ENCODE measurements at regions not wholly inside any gene's neighbourhood (a gene's known extent, or its start where the extent isn't known, plus 50 kb on each side); places are given as distances from the start of the nearest gene placed in this dataset.

DNA sequence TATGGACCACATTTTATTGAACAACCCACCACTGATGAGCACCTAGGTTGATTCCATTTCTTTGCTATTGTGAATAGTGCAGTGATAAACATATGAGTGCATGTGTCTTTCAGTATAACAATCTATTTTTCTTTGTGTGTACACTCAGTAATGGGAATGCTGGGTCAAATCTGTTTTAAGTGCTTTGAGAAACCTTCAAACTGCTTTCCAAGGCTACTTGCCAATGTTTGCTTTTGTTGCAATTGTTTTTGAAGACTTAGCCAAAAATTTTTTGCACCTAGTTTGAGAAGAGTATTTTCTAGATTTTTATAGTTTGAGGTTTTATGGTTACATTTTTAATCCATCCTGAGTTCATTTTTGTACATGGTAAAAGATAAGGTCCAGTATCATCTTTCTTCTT lies 587.4 kb upstream of the SETBP1 start:
- H3K36me3 Mint-ChIP-seq: no peaks in the 10 kb centered on the region

DNA sequence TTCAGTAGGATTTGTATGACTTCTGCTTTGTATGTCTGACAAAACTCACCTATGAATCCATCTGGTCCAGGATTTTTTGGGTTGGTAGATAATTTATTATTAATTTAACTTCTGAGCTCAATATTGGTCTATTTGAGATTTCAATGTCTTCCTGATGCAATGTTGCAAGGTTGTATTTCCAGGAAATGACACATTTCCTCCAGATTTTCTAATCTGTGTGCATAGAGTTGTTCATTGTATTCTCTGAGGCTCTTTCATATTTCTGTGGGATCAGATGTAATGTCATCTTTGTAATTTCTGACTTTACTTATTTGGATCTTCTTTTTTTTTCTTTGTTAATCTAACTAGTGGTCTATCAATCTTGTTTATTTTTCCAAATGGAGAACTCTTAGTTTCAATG lies 584.7 kb upstream of the SETBP1 start:
- Mint-ChIP-seq H3K27ac (no peak overlapping the region), H3K4me3 (no peak overlapping the region), H3K4me1 (peaks cover 0 to 2% (median 0%) of the 10 kb centered on the region in 3 donors), H3K9me3 (peaks cover 0 to 13% (median 3%) of the 10 kb centered on the region in 7 donors), H3K27me3 (peaks cover 10 to 27% (median 14%) of the 10 kb centered on the region in 3 donors), H3K36me3 (no peaks in the 10 kb centered on the region)
- no peak for DNase-seq
- ATAC-seq (ENCODE audit: low read depth in 2 of 2): no peak

More for the DNA sequence above, 587.4 kb upstream of the SETBP1 start:
- H3K4me1 Mint-ChIP-seq: no peaks in the 10 kb centered on the region
- H3K9me3 Mint-ChIP-seq: peaks cover 0 to 13% (median 3%) of the 10 kb centered on the region in 7 donors
- no peak overlapping the region for H3K4me3 Mint-ChIP-seq
- no peak for DNase-seq
- no peak overlapping the region for H3K27ac Mint-ChIP-seq
- peaks cover 6 to 24% (median 10%) of the 10 kb centered on the region in 3 donors for H3K27me3 Mint-ChIP-seq
- no peak for ATAC-seq (ENCODE audit: low read depth in 2 of 2)

DNA sequence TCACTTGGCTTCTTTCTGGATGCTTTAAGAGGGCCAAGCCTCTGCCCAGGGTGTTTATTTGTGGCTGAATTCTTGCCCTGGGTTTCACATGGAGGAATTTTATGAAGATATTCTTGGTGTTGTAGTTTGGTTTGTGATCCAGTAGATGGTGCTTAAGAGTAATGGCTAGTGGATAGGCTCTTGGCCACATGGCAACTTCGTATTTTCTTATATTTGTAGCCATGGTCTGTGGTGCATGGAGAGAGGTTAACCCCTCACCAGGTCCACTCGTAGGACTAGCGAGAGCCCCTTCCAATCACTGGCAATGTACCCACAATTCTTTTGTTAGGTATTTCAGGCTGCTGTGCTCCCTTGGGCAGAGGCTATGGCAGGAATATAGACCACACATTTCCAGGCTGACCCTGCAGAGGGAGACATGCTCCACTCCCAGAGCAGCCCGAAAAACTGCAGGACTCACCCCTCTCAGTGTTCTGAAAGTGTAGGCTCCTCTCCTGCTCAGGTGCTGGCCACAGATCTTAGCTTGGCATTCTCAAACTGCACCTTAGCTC lies 582.1 kb upstream of the SETBP1 start:
- Mint-ChIP-seq H3K4me3 (no peak overlapping the region), H3K27me3 (peaks cover 14 to 27% (median 16%) of the 10 kb centered on the region in 3 donors), H3K27ac (no peak overlapping the region), H3K4me1 (peaks cover 0 to 2% (median 0%) of the 10 kb centered on the region in 3 donors), H3K36me3 (no peaks in the 10 kb centered on the region), H3K9me3 (peaks cover 0 to 13% (median 3%) of the 10 kb centered on the region in 7 donors)
- DNase-seq (no peak), ATAC-seq (ENCODE audit: low read depth in 2 of 2) (no peak)

DNA sequence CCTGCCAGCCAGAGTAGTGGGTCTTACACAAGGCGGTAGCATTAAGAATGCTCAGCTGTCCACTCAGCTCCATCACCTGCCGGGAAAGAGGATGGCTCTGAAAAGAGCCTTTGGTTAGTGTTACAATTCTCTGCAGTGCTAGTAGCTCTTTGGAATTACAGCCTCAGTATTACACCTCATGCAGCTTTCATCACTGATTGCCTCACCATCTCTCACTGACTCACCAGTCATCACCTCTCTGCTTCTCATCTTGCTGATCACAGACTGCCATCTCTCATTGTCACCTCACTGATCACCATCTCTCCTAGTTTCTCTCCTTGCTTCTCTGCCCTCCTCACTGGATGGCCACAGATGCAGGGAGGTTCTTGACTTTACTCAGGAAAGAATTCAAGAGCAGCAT lies 573.5 kb upstream of the SETBP1 start:
- H3K36me3 Mint-ChIP-seq: no peaks in the 10 kb centered on the region
- DNase-seq: no peak
- H3K4me3 Mint-ChIP-seq: no peak overlapping the region
- H3K9me3 Mint-ChIP-seq: peaks cover 0 to 3% (median 0%) of the 10 kb centered on the region in 7 donors
- peaks cover 0 to 4% (median 0%) of the 10 kb centered on the region in 3 donors for H3K4me1 Mint-ChIP-seq
- H3K27me3 Mint-ChIP-seq: peaks cover 5 to 8% (median 6%) of the 10 kb centered on the region in 3 donors
- no peak overlapping the region for H3K27ac Mint-ChIP-seq
- ATAC-seq (ENCODE audit: low read depth in 2 of 2): no peak

DNA sequence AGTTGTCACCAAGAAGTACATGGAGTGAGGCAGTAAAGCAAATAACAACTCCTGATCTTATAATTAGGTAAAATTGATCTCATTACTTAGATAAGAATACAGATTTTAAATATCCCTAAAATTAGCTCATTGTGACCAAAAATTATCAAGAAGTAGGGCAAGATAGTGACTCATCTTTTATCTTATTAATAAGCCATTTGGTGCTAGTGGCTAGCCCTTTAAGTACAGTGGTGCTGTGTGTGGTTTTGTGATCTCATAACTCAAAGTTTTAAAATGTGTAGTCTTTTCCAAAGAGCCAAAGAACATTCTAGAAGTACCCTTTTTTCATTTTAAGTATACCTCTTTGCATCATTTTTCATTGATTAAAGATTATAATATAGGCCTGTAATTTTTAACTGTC lies 569.4 kb upstream of the SETBP1 start:
- ATAC-seq (ENCODE audit: low read depth in 2 of 2) (no peak), DNase-seq (no peak)
- H3K4me1 Mint-ChIP-seq: peaks cover 0 to 4% (median 0%) of the 10 kb centered on the region in 3 donors
- H3K4me3 Mint-ChIP-seq: no peak overlapping the region
- H3K9me3 Mint-ChIP-seq: peaks cover 0 to 3% (median 0%) of the 10 kb centered on the region in 7 donors
- peaks cover 14 to 25% (median 15%) of the 10 kb centered on the region in 3 donors for H3K27me3 Mint-ChIP-seq
- no peak overlapping the region for H3K27ac Mint-ChIP-seq
- H3K36me3 Mint-ChIP-seq: peaks cover 0 to 4% of the 10 kb centered on the region in 2 donors

DNA sequence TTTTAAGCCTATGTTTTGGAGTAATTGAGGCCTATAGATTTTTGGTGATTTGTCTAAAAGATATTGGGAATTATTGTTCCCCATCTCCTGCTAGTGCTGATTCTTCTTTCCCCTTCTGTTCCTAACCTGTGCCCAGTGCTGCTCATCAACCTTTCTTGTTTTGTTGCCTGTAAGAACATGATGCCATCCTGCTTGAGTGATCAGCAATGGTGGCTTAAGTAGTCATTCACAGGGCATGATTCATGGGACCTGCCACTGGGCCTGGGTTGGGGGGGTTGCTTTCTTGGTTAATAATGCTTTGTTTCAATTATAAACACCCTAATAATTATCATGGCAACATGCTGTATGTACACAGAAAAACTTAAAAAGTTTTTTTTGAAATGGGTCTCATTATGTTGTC lies 562.9 kb upstream of the SETBP1 start:
- H3K27ac Mint-ChIP-seq: no peak overlapping the region
- peaks cover 0 to 4% of the 10 kb centered on the region in 2 donors for H3K36me3 Mint-ChIP-seq
- peaks cover 6 to 23% (median 20%) of the 10 kb centered on the region in 3 donors for H3K27me3 Mint-ChIP-seq
- no peaks in the 10 kb centered on the region for H3K9me3 Mint-ChIP-seq
- ATAC-seq (ENCODE audit: low read depth in 2 of 2) (no peak), DNase-seq (no peak)
- H3K4me1 Mint-ChIP-seq: no peaks in the 10 kb centered on the region
- H3K4me3 Mint-ChIP-seq: no peak overlapping the region

DNA sequence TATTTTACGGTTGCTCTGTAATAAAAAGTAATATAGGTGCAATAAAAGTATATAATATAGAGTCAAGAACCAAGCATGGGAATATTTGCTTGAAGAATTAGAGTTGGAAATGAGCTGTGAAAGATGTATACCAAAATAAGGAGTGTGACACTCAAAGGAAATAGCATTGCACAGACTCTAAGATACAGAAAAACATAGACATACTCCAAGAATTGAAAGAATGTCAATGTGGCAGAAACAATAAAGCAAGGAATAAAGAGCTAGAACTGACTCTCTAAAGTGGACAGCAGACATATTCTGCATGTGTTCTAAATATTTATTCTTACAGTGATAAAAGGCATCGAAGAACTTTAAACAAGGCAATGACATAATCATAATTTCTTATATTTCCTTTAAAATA lies 561.1 kb upstream of the SETBP1 start:
- DNase-seq: no peak
- Mint-ChIP-seq H3K9me3 (no peaks in the 10 kb centered on the region), H3K36me3 (peaks cover 0 to 4% of the 10 kb centered on the region in 2 donors), H3K4me3 (no peak overlapping the region), H3K27ac (no peak overlapping the region), H3K27me3 (peaks cover 0 to 14% (median 11%) of the 10 kb centered on the region in 3 donors), H3K4me1 (no peaks in the 10 kb centered on the region)
- no peak for ATAC-seq (ENCODE audit: low read depth in 2 of 2)

DNA sequence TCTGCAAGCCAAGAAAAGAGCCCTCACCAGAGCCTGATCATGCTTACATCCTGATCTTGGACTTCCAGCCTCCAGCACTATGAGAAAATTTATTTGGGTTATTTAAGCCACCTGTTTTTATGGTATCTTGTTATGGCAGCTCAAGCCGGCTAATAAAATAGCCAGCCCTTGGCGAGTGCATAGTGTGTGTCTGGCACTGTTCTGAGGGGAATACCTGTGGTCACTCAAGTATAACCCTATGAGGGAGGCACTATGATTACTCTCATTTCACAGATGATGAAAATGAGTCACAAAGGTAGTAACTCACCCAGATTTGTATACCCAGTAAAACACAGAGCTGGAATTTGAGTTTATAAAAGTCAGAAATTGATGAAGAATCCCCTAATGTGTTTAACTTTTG lies 556.9 kb upstream of the SETBP1 start:
- Mint-ChIP-seq H3K36me3 (no peaks in the 10 kb centered on the region), H3K4me3 (no peak overlapping the region), H3K27ac (no peak overlapping the region), H3K9me3 (no peaks in the 10 kb centered on the region), H3K27me3 (peaks cover 0 to 5% (median 0%) of the 10 kb centered on the region in 3 donors), H3K4me1 (no peaks in the 10 kb centered on the region)
- DNase-seq (no peak), ATAC-seq (ENCODE audit: low read depth in 2 of 2) (no peak)

DNA sequence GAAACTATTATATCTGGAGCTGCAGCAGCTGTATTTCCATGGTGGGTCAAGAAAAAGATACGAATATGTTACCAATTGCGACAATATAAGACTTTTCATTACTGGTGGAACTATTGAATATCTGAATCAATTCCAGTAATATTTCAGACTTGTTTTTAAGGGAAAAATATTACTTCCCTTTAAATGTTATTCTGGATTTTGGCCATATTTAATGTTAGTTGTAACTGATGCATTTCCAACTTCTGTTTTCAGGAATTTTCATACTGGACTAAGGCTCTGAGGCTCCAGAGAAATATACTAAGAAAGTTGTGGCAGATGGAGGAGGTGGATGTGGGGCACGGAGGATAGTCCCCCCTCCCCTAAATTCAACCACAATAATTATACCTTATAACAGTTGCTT lies 555.2 kb upstream of the SETBP1 start:
- Mint-ChIP-seq H3K27me3 (peaks cover 0 to 5% (median 0%) of the 10 kb centered on the region in 3 donors), H3K4me1 (peaks cover 0 to 2% (median 0%) of the 10 kb centered on the region in 3 donors), H3K36me3 (no peaks in the 10 kb centered on the region), H3K4me3 (no peak overlapping the region), H3K9me3 (no peaks in the 10 kb centered on the region), H3K27ac (no peak overlapping the region)
- ATAC-seq (ENCODE audit: low read depth in 2 of 2) (no peak), DNase-seq (no peak)

DNA sequence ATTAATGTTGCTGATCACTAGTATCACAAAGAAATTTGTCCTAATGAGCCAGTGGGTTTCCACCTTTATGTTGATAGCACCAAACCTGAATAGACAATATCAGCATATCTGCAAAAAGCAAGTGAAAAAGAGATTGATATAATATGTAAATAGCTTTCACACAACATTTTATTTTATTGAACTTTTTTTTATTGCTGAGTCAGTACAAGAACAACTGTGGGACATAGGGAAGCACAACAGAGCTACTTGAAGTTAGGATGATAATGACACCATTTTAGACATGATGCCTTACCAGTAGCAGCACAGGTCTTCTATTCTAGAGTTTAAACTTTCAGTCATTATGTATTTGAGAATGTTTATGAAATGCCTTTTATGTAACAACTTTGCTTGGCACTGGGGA lies 554.1 kb upstream of the SETBP1 start:
- H3K36me3 Mint-ChIP-seq: no peaks in the 10 kb centered on the region
- H3K27me3 Mint-ChIP-seq: peaks cover 0 to 5% (median 0%) of the 10 kb centered on the region in 3 donors
- no peak for ATAC-seq (ENCODE audit: low read depth in 2 of 2)
- no peaks in the 10 kb centered on the region for H3K9me3 Mint-ChIP-seq
- H3K4me1 Mint-ChIP-seq: peaks cover 0 to 3% (median 0%) of the 10 kb centered on the region in 3 donors
- H3K4me3 Mint-ChIP-seq: no peak overlapping the region
- no peak overlapping the region for H3K27ac Mint-ChIP-seq
- DNase-seq: no peak

DNA sequence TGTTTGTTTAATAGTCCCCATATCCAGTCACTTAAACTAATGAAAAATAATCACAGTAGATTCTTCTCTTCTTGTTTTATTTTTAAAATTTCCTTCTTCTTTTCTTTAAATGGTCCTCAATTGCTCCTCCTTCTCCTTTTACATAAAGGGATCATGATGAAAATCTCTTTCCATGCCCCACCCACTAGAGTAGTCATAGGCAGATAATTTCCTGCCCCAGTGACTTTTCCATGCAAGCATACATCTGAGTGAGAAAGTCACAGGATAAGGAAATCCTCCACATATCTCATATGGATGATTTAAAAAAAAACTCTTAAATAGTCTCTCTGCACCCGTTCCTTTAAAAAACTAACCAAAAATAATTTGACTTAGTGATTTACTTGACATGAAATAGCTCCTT lies 552.3 kb upstream of the SETBP1 start:
- Mint-ChIP-seq H3K4me3 (no peak overlapping the region), H3K27ac (no peak overlapping the region), H3K9me3 (no peaks in the 10 kb centered on the region), H3K4me1 (peaks cover 0 to 3% (median 0%) of the 10 kb centered on the region in 3 donors), H3K36me3 (no peaks in the 10 kb centered on the region), H3K27me3 (no peaks in the 10 kb centered on the region)
- DNase-seq (no peak), ATAC-seq (ENCODE audit: low read depth in 2 of 2) (no peak)

DNA sequence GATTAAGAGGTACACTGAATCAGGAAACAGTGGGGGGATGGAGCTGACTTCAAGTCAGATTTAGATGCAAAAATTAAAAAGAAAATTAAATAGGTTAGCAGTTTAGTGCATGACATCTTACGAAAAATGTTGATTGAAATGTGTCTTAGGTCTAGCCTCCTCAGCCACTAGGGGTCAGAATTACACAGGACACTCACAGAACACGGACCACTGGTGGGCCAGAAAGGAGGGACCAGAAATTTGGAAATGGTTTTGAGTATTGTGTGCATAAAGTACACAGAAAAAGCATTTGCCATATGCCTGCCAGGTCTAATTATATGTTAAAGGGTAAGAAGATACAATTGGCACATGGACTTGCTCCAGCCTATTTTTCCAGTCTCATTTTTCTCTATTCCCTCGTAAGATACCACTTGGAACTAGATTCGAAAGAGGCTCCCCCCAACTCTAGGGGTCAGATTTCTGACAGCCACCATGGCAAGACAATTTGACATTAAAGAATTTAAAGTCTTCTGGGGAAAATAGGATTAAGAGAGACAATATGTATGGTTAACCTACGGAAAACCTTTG lies 550.2 kb upstream of the SETBP1 start:
- peak; percentile 18 for DNase-seq
- Mint-ChIP-seq H3K4me1 (peaks cover 0 to 3% (median 0%) of the 10 kb centered on the region in 3 donors), H3K27ac (no peak overlapping the region), H3K9me3 (no peaks in the 10 kb centered on the region), H3K27me3 (peaks cover 0 to 8% (median 6%) of the 10 kb centered on the region in 3 donors), H3K36me3 (no peaks in the 10 kb centered on the region), H3K4me3 (no peak overlapping the region)
- peak; percentile 32 to 47 for ATAC-seq (ENCODE audit: low read depth in 2 of 2)

DNA sequence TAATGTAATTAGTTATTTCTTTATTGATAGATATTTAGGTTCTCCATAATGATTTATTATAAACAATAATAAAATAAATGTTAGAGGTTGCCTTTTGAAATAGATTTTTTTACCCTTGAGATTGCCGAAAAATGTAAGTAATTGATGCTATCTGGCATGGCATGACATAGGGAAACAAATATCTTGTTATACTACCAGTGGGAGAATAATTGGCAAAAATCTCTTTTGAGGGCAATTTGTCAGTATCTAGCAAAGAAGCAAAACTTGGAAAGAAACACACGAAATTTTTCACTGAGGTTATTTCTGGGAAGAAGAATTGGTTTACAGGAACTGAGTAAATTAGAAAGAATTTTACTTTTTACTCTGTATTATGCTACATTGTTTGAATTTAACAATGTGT lies 547.2 kb upstream of the SETBP1 start:
- Mint-ChIP-seq H3K4me3 (no peak overlapping the region), H3K4me1 (peaks cover 0 to 3% (median 0%) of the 10 kb centered on the region in 3 donors), H3K27ac (no peak overlapping the region), H3K27me3 (peaks cover 0 to 8% (median 6%) of the 10 kb centered on the region in 3 donors), H3K9me3 (peaks cover 0 to 14% (median 2%) of the 10 kb centered on the region in 7 donors), H3K36me3 (peaks cover 0 to 15% of the 10 kb centered on the region in 2 donors)
- ATAC-seq (ENCODE audit: low read depth in 2 of 2) (no peak), DNase-seq (no peak)

DNA sequence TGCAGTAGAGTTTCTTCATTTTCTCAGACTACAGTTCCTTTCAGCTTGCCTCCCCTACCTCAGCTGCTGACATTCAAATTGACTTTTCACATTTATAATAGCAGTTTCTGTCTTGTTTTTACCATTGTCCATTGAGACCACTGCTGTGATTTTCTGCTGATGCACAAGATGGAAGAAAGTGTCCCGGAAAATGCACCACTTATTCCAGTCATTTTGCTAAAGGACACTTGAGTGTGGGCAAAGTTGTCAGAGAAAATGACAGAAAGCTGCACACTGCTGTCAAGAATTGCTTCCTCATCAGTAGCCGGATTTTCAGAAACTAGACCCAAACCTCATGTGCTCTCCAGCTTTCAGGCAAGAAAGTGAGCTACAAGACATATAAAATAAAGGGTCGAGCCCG lies 546.2 kb upstream of the SETBP1 start:
- Mint-ChIP-seq H3K9me3 (peaks cover 0 to 14% (median 2%) of the 10 kb centered on the region in 7 donors), H3K27me3 (peaks cover 0 to 8% (median 6%) of the 10 kb centered on the region in 3 donors), H3K36me3 (peaks cover 0 to 15% of the 10 kb centered on the region in 2 donors), H3K4me1 (peaks cover 0 to 3% (median 0%) of the 10 kb centered on the region in 3 donors), H3K4me3 (no peak overlapping the region), H3K27ac (no peak overlapping the region)
- ATAC-seq (ENCODE audit: low read depth in 2 of 2) (no peak), DNase-seq (no peak)

Measured in naive B cell (primary cell).